CD4-positive, alpha-beta T cell (primary cell): ENCODE measurements at regions not wholly inside any gene's neighbourhood (a gene's known extent, or its start where the extent isn't known, plus 50 kb on each side); places are given as distances from the start of the nearest gene placed in this dataset.

Experiments
- ATAC-seq: fragments of 200-7000 bp; cut with Tn5 transposase; one replicate; pipeline ENCODE4 v1.10.0; 2022; ENCODE audit warnings: mild to moderate bottlenecking; ENCODE audit not compliant: poor library complexity
- CTCF ChIA-PET: fragments of 350-600 bp; sonication (Branson Sonifier 250); formaldehyde crosslinking; loops from one replicate; lab custom pipeline; 2021; ENCODE audit warnings: antibody characterized with exemption, inconsistent platforms; lab: Charles Lee
- POLR2A ChIA-PET: fragments of 350-600 bp; sonication (Branson Sonifier 250); formaldehyde crosslinking; loops from one replicate; lab custom pipeline; 2021; ENCODE audit warnings: antibody characterized with exemption, inconsistent platforms; lab: Charles Lee
- DNase-seq, 14 experiments: peaks; one replicate each; pipeline ENCODE4 v3.0.0-alpha.2; 2013 to 2020; ENCODE audit warnings: mixed read lengths in 2 of 14
- H3K27ac ChIP-seq, 2 donors: one replicate each; pipeline versions ENCODE4 v1.5.1 to v1.7.0; 2013; ENCODE audit warnings: low read length in 2 of 2, low read depth in 1 of 2, mild to moderate bottlenecking in 1 of 2
- H3K27me3 ChIP-seq, 2 experiments: 1 replicate in 1 of 2; 2 replicates in 1 of 2; pipeline versions ENCODE4 v1.6.1 to v1.7.0; 2013; ENCODE audit warnings: low read length in 2 of 2, control low read depth in 1 of 2, mild to moderate bottlenecking in 1 of 2, moderate library complexity in 1 of 2; ENCODE audit not compliant: insufficient read depth in 2 of 2, control insufficient read depth in 1 of 2
- H3K36me3 ChIP-seq: one replicate; pipeline ENCODE4 v1.6.1; 2013; ENCODE audit warnings: low read length, control low read depth; ENCODE audit not compliant: insufficient read depth
- H3K4me1 ChIP-seq: one replicate; pipeline ENCODE4 v1.6.1; 2013; ENCODE audit warnings: low read length, control low read depth; ENCODE audit not compliant: insufficient read depth
- H3K4me3 ChIP-seq: one replicate; pipeline ENCODE4 v1.5.1; 2013; ENCODE audit warnings: mild to moderate bottlenecking, low read length, moderate library complexity
- H3K9me3 ChIP-seq, 2 experiments: 1 replicate in 1 of 2; 2 replicates in 1 of 2; pipeline versions ENCODE4 v1.6.1 to v1.7.0; 2013; ENCODE audit warnings: low read length in 2 of 2, mild to moderate bottlenecking in 2 of 2, control low read depth in 1 of 2, moderate library complexity in 1 of 2; ENCODE audit not compliant: control insufficient read depth in 1 of 2, insufficient read depth in 1 of 2
- H3K27ac Mint-ChIP-seq: one replicate; pipeline ENCODE4 v1.8.0; 2020; ENCODE audit warnings: mixed read lengths
- H3K27me3 Mint-ChIP-seq: one replicate; pipeline ENCODE4 v1.8.0; 2021; ENCODE audit warnings: mixed read lengths
- H3K36me3 Mint-ChIP-seq: one replicate; pipeline ENCODE4 v1.8.0; 2021; ENCODE audit warnings: low read depth, mixed read lengths
- H3K4me1 Mint-ChIP-seq: one replicate; pipeline ENCODE4 v1.8.0; 2021; ENCODE audit warnings: low read depth, mixed read lengths
- H3K4me3 Mint-ChIP-seq: one replicate; pipeline ENCODE4 v1.8.0; 2020; ENCODE audit warnings: mild to moderate bottlenecking, mixed read lengths
- H3K9me3 Mint-ChIP-seq: one replicate; pipeline ENCODE4 v1.8.0; 2020; ENCODE audit warnings: mixed read lengths
- intact Hi-C, 2 experiments: fragments of 100-400 bp; cut with DNase I in 1 of 2; cut with micrococcal nuclease in 1 of 2; formaldehyde crosslinking; loops; one replicate each; pipeline versions ENCODE4 v1.15.1 to v1.9.0; 2023 to 2025; cut with DNase I, micrococcal nuclease
- TF ChIP-seq, protein P1 (sequence below): fragments of 200-600 bp; IDR thresholded peaks from one replicate; pipeline ENCODE4 v1.8.0; 2022; ENCODE audit warnings: antibody characterized with exemption, mild to moderate bottlenecking

DNA sequence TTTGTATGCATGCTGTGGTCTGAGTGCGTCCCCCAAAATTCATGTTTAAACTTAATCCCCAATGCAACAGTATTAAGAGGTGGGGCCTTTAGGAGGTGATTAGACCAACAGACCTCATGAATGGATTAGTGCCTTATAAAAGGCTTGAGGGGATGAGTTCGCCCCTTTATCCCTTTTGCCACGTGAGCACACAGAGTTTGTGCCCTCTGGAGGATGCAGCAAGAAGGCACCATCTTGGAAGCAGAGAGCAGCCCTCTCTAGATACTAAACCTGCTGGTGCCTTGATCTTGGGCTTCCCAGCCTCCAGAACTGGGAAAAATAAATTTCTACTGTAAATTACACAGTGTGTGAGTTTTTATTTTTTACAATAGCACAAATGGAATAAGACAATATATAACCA, 177.1 kb upstream of the SPRY4 start:
- POLR2A ChIA-PET, result no interaction called here

DNA sequence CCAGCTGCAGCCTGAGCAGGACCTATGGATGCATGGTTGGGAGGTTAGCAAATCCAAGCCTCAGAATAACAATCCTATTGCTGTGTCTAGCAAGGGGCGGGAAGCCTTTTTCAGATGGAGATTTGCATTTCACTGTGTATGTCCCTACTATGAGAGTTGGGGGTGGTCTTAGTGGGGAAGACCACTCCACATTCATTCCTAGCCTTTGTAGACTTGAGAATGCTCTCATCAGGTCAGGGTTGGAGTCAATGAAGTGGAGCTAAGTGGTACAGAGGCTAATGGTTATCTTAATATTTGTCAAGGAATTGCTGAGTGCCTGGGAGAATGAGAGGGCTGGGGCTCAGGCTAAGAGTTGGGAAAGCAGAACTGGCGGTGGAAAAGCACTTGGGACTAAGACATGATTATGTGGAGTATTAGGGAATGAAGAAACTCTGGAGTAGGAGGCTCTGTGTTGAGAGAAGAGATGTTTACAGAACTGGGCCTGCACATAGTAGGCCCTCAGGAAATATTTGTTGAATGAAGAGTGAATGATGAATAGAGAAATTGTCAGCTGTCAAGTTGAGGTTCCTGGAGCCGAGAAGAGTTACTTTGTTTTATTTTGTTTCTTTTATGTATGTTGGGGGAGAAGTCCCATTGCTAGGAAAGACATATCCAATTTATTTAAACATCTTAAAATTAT, 175.5 kb upstream of the SPRY4 start:
- H3K36me3 Mint-ChIP-seq, result no peaks in the 10 kb centered on the region
- H3K4me3 Mint-ChIP-seq, result no peak overlapping the region
- no peak overlapping the region for H3K27ac ChIP-seq
- no peaks in the 10 kb centered on the region for H3K36me3 ChIP-seq
- ChIA-PET CTCF (no interaction called here), POLR2A (no interaction called here)
- no peaks in the 10 kb centered on the region for H3K9me3 Mint-ChIP-seq
- ATAC-seq, result no peak
- H3K4me3 ChIP-seq, result no peak overlapping the region
- DNase-seq, result no peak
- no peaks in the 10 kb centered on the region for H3K27me3 Mint-ChIP-seq
- no peaks in the 10 kb centered on the region for H3K4me1 ChIP-seq
- H3K27ac Mint-ChIP-seq, result no peak overlapping the region
- no peaks in the 10 kb centered on the region for H3K4me1 Mint-ChIP-seq
- no peaks in the 10 kb centered on the region for H3K9me3 ChIP-seq
- intact Hi-C loops, result no loop called here
- H3K27me3 ChIP-seq, result no peaks in the 10 kb centered on the region
- TF ChIP-seq, protein P1, sequence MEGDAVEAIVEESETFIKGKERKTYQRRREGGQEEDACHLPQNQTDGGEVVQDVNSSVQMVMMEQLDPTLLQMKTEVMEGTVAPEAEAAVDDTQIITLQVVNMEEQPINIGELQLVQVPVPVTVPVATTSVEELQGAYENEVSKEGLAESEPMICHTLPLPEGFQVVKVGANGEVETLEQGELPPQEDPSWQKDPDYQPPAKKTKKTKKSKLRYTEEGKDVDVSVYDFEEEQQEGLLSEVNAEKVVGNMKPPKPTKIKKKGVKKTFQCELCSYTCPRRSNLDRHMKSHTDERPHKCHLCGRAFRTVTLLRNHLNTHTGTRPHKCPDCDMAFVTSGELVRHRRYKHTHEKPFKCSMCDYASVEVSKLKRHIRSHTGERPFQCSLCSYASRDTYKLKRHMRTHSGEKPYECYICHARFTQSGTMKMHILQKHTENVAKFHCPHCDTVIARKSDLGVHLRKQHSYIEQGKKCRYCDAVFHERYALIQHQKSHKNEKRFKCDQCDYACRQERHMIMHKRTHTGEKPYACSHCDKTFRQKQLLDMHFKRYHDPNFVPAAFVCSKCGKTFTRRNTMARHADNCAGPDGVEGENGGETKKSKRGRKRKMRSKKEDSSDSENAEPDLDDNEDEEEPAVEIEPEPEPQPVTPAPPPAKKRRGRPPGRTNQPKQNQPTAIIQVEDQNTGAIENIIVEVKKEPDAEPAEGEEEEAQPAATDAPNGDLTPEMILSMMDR, result no peak

More for the DNA sequence above, 177.1 kb upstream of the SPRY4 start:
- no peaks in the 10 kb centered on the region for H3K27me3 Mint-ChIP-seq
- Histone ChIP-seq H3K27ac (no peak overlapping the region), H3K27me3 (no peaks in the 10 kb centered on the region), H3K4me1 (no peaks in the 10 kb centered on the region), H3K4me3 (no peak overlapping the region), H3K36me3 (no peaks in the 10 kb centered on the region), H3K9me3 (no peaks in the 10 kb centered on the region)
- peaks cover 4% of the 10 kb centered on the region for H3K4me1 Mint-ChIP-seq
- intact Hi-C loops, result no loop called here
- CTCF ChIA-PET, result no interaction called here
- DNase-seq, result no peak
- H3K9me3 Mint-ChIP-seq, result no peaks in the 10 kb centered on the region
- no peak overlapping the region for H3K27ac Mint-ChIP-seq
- no peak overlapping the region for H3K4me3 Mint-ChIP-seq
- no peaks in the 10 kb centered on the region for H3K36me3 Mint-ChIP-seq
- no peak for ATAC-seq
- TF ChIP-seq, protein P1, result no peak

DNA sequence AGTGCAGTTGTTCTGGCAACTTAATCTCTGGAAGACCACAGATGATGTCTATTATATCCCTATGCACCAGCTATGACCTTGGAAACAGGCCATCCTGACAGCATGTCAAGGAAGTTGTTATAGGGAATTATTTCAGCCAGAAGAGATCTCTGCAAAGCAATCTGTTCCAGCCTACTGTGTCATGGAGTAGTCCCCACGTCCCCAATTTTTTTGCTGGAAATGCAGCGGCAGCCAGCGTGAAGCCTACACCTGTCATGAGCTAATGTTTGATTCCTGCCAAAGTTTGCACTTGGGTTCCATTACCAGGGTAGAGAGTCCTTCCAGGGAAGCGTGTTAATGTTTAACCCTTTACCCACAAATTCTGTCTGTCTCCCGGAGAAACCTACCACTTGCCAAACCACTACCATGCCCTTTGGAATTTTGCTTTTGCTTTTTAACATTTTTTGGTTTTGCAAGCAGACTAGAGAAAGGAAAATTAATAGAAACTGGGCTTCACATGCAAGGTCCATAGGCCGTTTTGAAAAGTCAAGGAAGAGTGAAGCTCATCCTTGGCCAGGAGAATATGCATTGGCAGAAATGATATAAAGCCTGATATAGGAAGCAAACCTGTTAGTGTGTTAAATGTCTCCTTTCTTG, 174.9 kb upstream of the SPRY4 start:
- no peaks in the 10 kb centered on the region for H3K27me3 Mint-ChIP-seq
- Histone ChIP-seq H3K4me3 (no peak overlapping the region), H3K9me3 (no peaks in the 10 kb centered on the region), H3K27me3 (no peaks in the 10 kb centered on the region), H3K4me1 (no peaks in the 10 kb centered on the region), H3K27ac (no peak overlapping the region), H3K36me3 (no peaks in the 10 kb centered on the region)
- ATAC-seq (no peak), DNase-seq (no peak)
- no peaks in the 10 kb centered on the region for H3K36me3 Mint-ChIP-seq
- no peaks in the 10 kb centered on the region for H3K4me1 Mint-ChIP-seq
- TF ChIP-seq, protein P1, result no peak
- intact Hi-C loops, result no loop called here
- H3K9me3 Mint-ChIP-seq, result no peaks in the 10 kb centered on the region
- POLR2A ChIA-PET, result no interaction called here
- no peak overlapping the region for H3K27ac Mint-ChIP-seq
- H3K4me3 Mint-ChIP-seq, result no peak overlapping the region
- CTCF ChIA-PET, result no interaction called here
